Mesenchymal stem cell (in vitro differentiated cells and primary cell): ENCODE measurements at regions not wholly inside any gene's neighbourhood (a gene's known extent, or its start where the extent isn't known, plus 50 kb on each side); places are given as distances from the start of the nearest gene placed in this dataset.

Experiments used
- DNase-seq: peaks from one replicate; pipeline ENCODE4 v3.0.0-alpha.2; 2013
- H2AFZ ChIP-seq: one replicate; pipeline ENCODE4 v1.6.1; 2013; ENCODE audit warnings: low read depth, mild to moderate bottlenecking, control low read depth, inconsistent platforms, low read length, moderate library complexity
- H2AK5ac ChIP-seq: 2 replicates; pipeline ENCODE4 v1.6.1; 2013; ENCODE audit warnings: low read length, moderate library complexity, mild to moderate bottlenecking, inconsistent platforms; ENCODE audit not compliant: severe bottlenecking
- H2BK120ac ChIP-seq: one replicate; pipeline ENCODE4 v1.6.1; 2013; ENCODE audit warnings: low read depth, mild to moderate bottlenecking, inconsistent platforms, low read length, moderate library complexity
- H2BK12ac ChIP-seq, 2 experiments: one replicate each; pipeline ENCODE4 v1.6.1; 2013; ENCODE audit warnings: inconsistent platforms in 2 of 2, low read length in 2 of 2, mild to moderate bottlenecking in 2 of 2, moderate library complexity in 2 of 2, control low read depth in 1 of 2
- H2BK15ac ChIP-seq: one replicate; pipeline ENCODE4 v1.6.1; 2013; ENCODE audit warnings: mild to moderate bottlenecking, low read depth, inconsistent platforms; ENCODE audit not compliant: poor library complexity, severe bottlenecking
- H2BK5ac ChIP-seq: 2 replicates; pipeline ENCODE4 v1.6.1; 2013; ENCODE audit warnings: low read depth, mild to moderate bottlenecking, low read length, control low read depth, inconsistent platforms; ENCODE audit not compliant: poor library complexity, severe bottlenecking
- H3K14ac ChIP-seq, 2 experiments: one replicate each; pipeline ENCODE4 v1.6.1; 2013; ENCODE audit warnings: inconsistent platforms in 2 of 2, low read length in 2 of 2, control low read depth in 1 of 2, mild to moderate bottlenecking in 1 of 2, moderate library complexity in 1 of 2
- H3K18ac ChIP-seq, 2 experiments: one replicate each; pipeline ENCODE4 v1.6.1; 2013; ENCODE audit warnings: inconsistent platforms in 2 of 2, low read length in 2 of 2, control low read depth in 1 of 2, low read depth in 1 of 2, mild to moderate bottlenecking in 1 of 2
- H3K23ac ChIP-seq, 2 experiments: one replicate each; pipeline ENCODE4 v1.6.1; 2013; ENCODE audit warnings: inconsistent platforms in 2 of 2, low read length in 2 of 2, mild to moderate bottlenecking in 2 of 2, moderate library complexity in 2 of 2, control low read depth in 1 of 2
- H3K27ac ChIP-seq: 2 replicates; pipeline ENCODE4 v1.5.1; 2013; ENCODE audit warnings: mild to moderate bottlenecking, moderate library complexity, low read length, control low read depth, inconsistent platforms; ENCODE audit not compliant: poor library complexity, severe bottlenecking
- H3K27me3 ChIP-seq, 2 experiments: 2 replicates each; pipeline versions ENCODE4 v1.6.1 to v1.7.0; 2013; ENCODE audit warnings: low read length in 2 of 2, mild to moderate bottlenecking in 2 of 2, moderate library complexity in 2 of 2, control low read depth in 1 of 2, inconsistent platforms in 1 of 2; ENCODE audit not compliant: control insufficient read depth in 1 of 2, insufficient read depth in 1 of 2
- H3K36me3 ChIP-seq, 2 experiments: 2 replicates each; pipeline versions ENCODE4 v1.6.1 to v1.7.0; 2013; ENCODE audit warnings: low read length in 2 of 2, control low read depth in 1 of 2, inconsistent platforms in 1 of 2, low read depth in 1 of 2, mild to moderate bottlenecking in 1 of 2; ENCODE audit not compliant: insufficient read depth in 2 of 2, control insufficient read depth in 1 of 2
- H3K4ac ChIP-seq, 2 experiments: one replicate each; pipeline ENCODE4 v1.6.1; 2013; ENCODE audit warnings: inconsistent platforms in 2 of 2, low read length in 2 of 2, mild to moderate bottlenecking in 2 of 2, moderate library complexity in 2 of 2, control low read depth in 1 of 2, low read depth in 1 of 2
- H3K4me1 ChIP-seq: 2 replicates; pipeline ENCODE4 v1.6.1; 2013; ENCODE audit warnings: low read depth, low read length, control low read depth; ENCODE audit not compliant: control insufficient read depth, insufficient read depth
- H3K4me2 ChIP-seq: 2 replicates; pipeline ENCODE4 v1.6.1; 2013; ENCODE audit warnings: low read length, mild to moderate bottlenecking, inconsistent platforms; ENCODE audit not compliant: poor library complexity, severe bottlenecking
- H3K4me3 ChIP-seq, 2 experiments: 2 replicates each; pipeline versions ENCODE4 v1.5.1 to v1.7.0; 2013; ENCODE audit warnings: low read length in 2 of 2, mild to moderate bottlenecking in 2 of 2, control low read depth in 1 of 2, low read depth in 1 of 2; ENCODE audit not compliant: insufficient read depth in 1 of 2
- H3K79me1 ChIP-seq: replicated peaks from 2 replicates; pipeline ENCODE4 v1.6.1; 2013; ENCODE audit warnings: mild to moderate bottlenecking, control low read depth, low read length, inconsistent platforms; ENCODE audit not compliant: poor library complexity, severe bottlenecking
- H3K9ac ChIP-seq: 2 replicates; pipeline ENCODE4 v1.7.0; 2013; ENCODE audit warnings: mild to moderate bottlenecking, low read length, moderate library complexity
- H3K9me3 ChIP-seq: 2 replicates; pipeline ENCODE4 v1.7.0; 2013; ENCODE audit warnings: mild to moderate bottlenecking, low read length; ENCODE audit not compliant: control insufficient read depth
- H4K8ac ChIP-seq: one replicate; pipeline ENCODE4 v1.6.1; 2013; ENCODE audit warnings: inconsistent platforms, mild to moderate bottlenecking, low read length, moderate library complexity
- H4K91ac ChIP-seq: one replicate; pipeline ENCODE4 v1.6.1; 2013; ENCODE audit warnings: mild to moderate bottlenecking, low read length, inconsistent platforms
- WGBS: methylation state at CpG from one replicate; pipeline ENCODE4 v1.1.7; 2013; ENCODE audit warnings: mixed read lengths; 5-methylcytosine and 5-hydroxymethylcytosine counted together

GRCh38 chr12:116484807-116485206 is 74.4 kb upstream of the MAP1LC3B2 start:
- no peaks in the 10 kb centered on the region for H3K4me1 ChIP-seq

GRCh38 chr12:116489116-116489515 is 70.1 kb upstream of the MAP1LC3B2 start:
- no peak for DNase-seq
- H3K79me1 ChIP-seq: no peaks in the 10 kb centered on the region
- H2BK120ac ChIP-seq: no peak overlapping the region

More at GRCh38 chr12:116484807-116485206, 74.4 kb upstream of the MAP1LC3B2 start:
- H2BK120ac ChIP-seq: no peak overlapping the region
- H3K4ac ChIP-seq: no peak overlapping the region
- H3K4me3 ChIP-seq: no peak overlapping the region
- no peak overlapping the region for H4K8ac ChIP-seq
- 37% methylated on average over 3 of the region's 5 CpGs for WGBS
- H2AFZ ChIP-seq: no peak overlapping the region
- H3K36me3 ChIP-seq: no peaks in the 10 kb centered on the region
- no peak overlapping the region for H2BK15ac ChIP-seq
- H3K27me3 ChIP-seq: peaks cover 10% of the 10 kb centered on the region in 2 experiments
- peak overlapping the region; percentile 38 for H3K9ac ChIP-seq
- H3K4me2 ChIP-seq: no peak overlapping the region
- no peak overlapping the region for H3K14ac ChIP-seq
- H3K18ac ChIP-seq: no peak overlapping the region
- H2BK12ac ChIP-seq: no peak overlapping the region
- no peak overlapping the region for H4K91ac ChIP-seq
- H3K9me3 ChIP-seq: peaks cover 13% of the 10 kb centered on the region
- H3K27ac ChIP-seq: no peak overlapping the region
- H3K79me1 ChIP-seq: no peaks in the 10 kb centered on the region
- no peak overlapping the region for H2AK5ac ChIP-seq
- no peak overlapping the region for H2BK5ac ChIP-seq
- no peak for DNase-seq
- no peak overlapping the region for H3K23ac ChIP-seq

GRCh38 chr12:116490471-116490870 is 68.7 kb upstream of the MAP1LC3B2 start:
- H3K14ac ChIP-seq: no peak overlapping the region
- H3K27me3 ChIP-seq: no peaks in the 10 kb centered on the region
- peak; percentile 22 for DNase-seq
- no peak overlapping the region for H4K91ac ChIP-seq
- H3K36me3 ChIP-seq: no peaks in the 10 kb centered on the region
- no peak overlapping the region for H2AK5ac ChIP-seq
- H4K8ac ChIP-seq: no peak overlapping the region
- H3K4ac ChIP-seq: no peak overlapping the region
- H2AFZ ChIP-seq: no peak overlapping the region
- no peaks in the 10 kb centered on the region for H3K79me1 ChIP-seq
- H2BK15ac ChIP-seq: no peak overlapping the region
- no peak overlapping the region for H3K9ac ChIP-seq
- H3K9me3 ChIP-seq: peaks cover 13% of the 10 kb centered on the region
- H2BK12ac ChIP-seq: no peak overlapping the region
- no peak overlapping the region for H2BK5ac ChIP-seq
- no peak overlapping the region for H3K23ac ChIP-seq
- H3K4me2 ChIP-seq: no peak overlapping the region
- H3K4me3 ChIP-seq: no peak overlapping the region
- no peak overlapping the region for H2BK120ac ChIP-seq
- no peak overlapping the region for H3K27ac ChIP-seq
- H3K4me1 ChIP-seq: no peaks in the 10 kb centered on the region
- no peak overlapping the region for H3K18ac ChIP-seq
- 100% methylated on average over 1 of the region's 2 CpGs for WGBS

More at GRCh38 chr12:116489116-116489515, 70.1 kb upstream of the MAP1LC3B2 start:
- Histone ChIP-seq H3K27me3 (no peaks in the 10 kb centered on the region), H3K4ac (no peak overlapping the region), H3K18ac (no peak overlapping the region), H3K9me3 (peaks cover 13% of the 10 kb centered on the region), H3K14ac (no peak overlapping the region), H3K27ac (no peak overlapping the region), H2AFZ (no peak overlapping the region), H3K23ac (no peak overlapping the region), H4K8ac (no peak overlapping the region), H2BK5ac (no peak overlapping the region), H2AK5ac (no peak overlapping the region), H2BK15ac (no peak overlapping the region), H2BK12ac (no peak overlapping the region), H4K91ac (no peak overlapping the region), H3K4me3 (no peak overlapping the region), H3K9ac (no peak overlapping the region), H3K4me2 (no peak overlapping the region), H3K36me3 (no peaks in the 10 kb centered on the region), H3K4me1 (no peaks in the 10 kb centered on the region)
- WGBS: 96% methylated on average over 3 of the region's 3 CpGs

- Histone ChIP-seq H2BK5ac (no peak overlapping the region), H3K4me1 (no peaks in the 10 kb centered on the region), H2AK5ac (no peak overlapping the region), H3K23ac (no peak overlapping the region), H3K9me3 (peaks cover 8% of the 10 kb centered on the region), H3K14ac (no peak overlapping the region), H2BK120ac (no peak overlapping the region), H3K27ac (no peak overlapping the region), H3K36me3 (no peaks in the 10 kb centered on the region), H3K27me3 (no peaks in the 10 kb centered on the region), H2AFZ (no peak overlapping the region), H3K4me3 (no peak overlapping the region), H2BK15ac (no peak overlapping the region), H4K8ac (no peak overlapping the region), H3K18ac (no peak overlapping the region), H3K4me2 (no peak overlapping the region), H3K79me1 (no peaks in the 10 kb centered on the region), H3K9ac (peak overlapping the region; percentile 43), H4K91ac (peak overlapping the region; percentile 64), H3K4ac (no peak overlapping the region), H2BK12ac (no peak overlapping the region)
- 84% methylated on average over 8 of the region's 8 CpGs for WGBS
- peak; percentile 76 for DNase-seq
Measured at GRCh38 chr12:116492703-116493324, 66.4 kb upstream of the MAP1LC3B2 start.
